SU-DHL-6 (cell line): ENCODE measurements at regions not wholly inside any gene's neighbourhood (a gene's known extent, or its start where the extent isn't known, plus 50 kb on each side); places are given as distances from the start of the nearest gene placed in this dataset.

Experiments used
- H2AFZ ChIP-seq: fragments of 200-600 bp; sonication (generic); 2 replicates; pipeline ENCODE4 v1.6.1; 2014; ENCODE audit warnings: low read depth, mild to moderate bottlenecking, moderate library complexity, mixed read lengths, antibody characterized with exemption, low read length; ENCODE audit not compliant: severe bottlenecking
- H3F3A ChIP-seq: fragments of 200-600 bp; shearing (Covaris generic); 2 replicates; pipeline ENCODE4 v1.6.0; 2016; ENCODE audit warnings: antibody characterized with exemption, mild to moderate bottlenecking; ENCODE audit not compliant: insufficient read depth
- H3K27ac ChIP-seq: fragments of 200-600 bp; sonication (generic); 2 replicates; pipeline ENCODE4 v1.5.1; 2016; ENCODE audit warnings: low read depth, mild to moderate bottlenecking, low read length, moderate library complexity, mixed read lengths
- H3K27me3 ChIP-seq: fragments of 200-600 bp; sonication (generic), shearing (Covaris generic); 2 replicates; pipeline ENCODE4 v1.6.0; 2014; ENCODE audit warnings: mild to moderate bottlenecking, low read length
- H3K36me3 ChIP-seq: fragments of 200-600 bp; sonication (generic); 2 replicates; pipeline ENCODE4 v1.6.1; 2014; ENCODE audit warnings: mild to moderate bottlenecking, low read length, mixed read lengths
- H3K4me2 ChIP-seq: fragments of 300-600, 200-600 bp; shearing (Covaris generic), sonication (generic); 2 replicates; pipeline ENCODE4 v1.6.0; 2014; ENCODE audit warnings: low read length, low read depth, mild to moderate bottlenecking; ENCODE audit not compliant: poor library complexity, severe bottlenecking
- H3K4me3 ChIP-seq: fragments of 200-600 bp; sonication (generic); 2 replicates; pipeline ENCODE4 v1.5.1; 2014; ENCODE audit warnings: antibody characterized with exemption, low read length, mild to moderate bottlenecking, mixed read lengths; ENCODE audit not compliant: insufficient read depth, poor library complexity, severe bottlenecking
- H3K79me2 ChIP-seq: fragments of 200-600 bp; sonication (generic); 2 replicates; pipeline ENCODE4 v1.6.1; 2014; ENCODE audit warnings: mild to moderate bottlenecking, low read length, moderate library complexity; ENCODE audit not compliant: insufficient read depth
- H3K9ac ChIP-seq: fragments of 200-600 bp; sonication (generic); 2 replicates; pipeline ENCODE4 v1.7.0; 2014; ENCODE audit warnings: mild to moderate bottlenecking, low read length
- H3K9me2 ChIP-seq: fragments of 200-600 bp; sonication (generic); replicated peaks from 2 replicates; pipeline ENCODE4 v1.6.1; 2014; ENCODE audit warnings: low read length; ENCODE audit not compliant: insufficient read depth
- H3K9me3 ChIP-seq: fragments of 200-600 bp; sonication (generic); 2 replicates; pipeline ENCODE4 v1.6.1; 2014; ENCODE audit warnings: low read length, mixed read lengths; ENCODE audit not compliant: insufficient read depth
- H4K20me1 ChIP-seq: fragments of 200-600 bp; sonication (generic); 2 replicates; pipeline ENCODE4 v1.6.1; 2014; ENCODE audit warnings: low read depth, mild to moderate bottlenecking, antibody characterized with exemption, low read length, moderate library complexity, mixed read lengths
- CTCF ChIP-seq: fragments of 200-600 bp; sonication (generic); IDR thresholded peaks from one replicate; pipeline ENCODE4 v1.5.1; 2017; ENCODE audit warnings: antibody characterized with exemption, mild to moderate bottlenecking, low read length, moderate library complexity; ENCODE audit not compliant: insufficient read depth, poor library complexity, severe bottlenecking
- EZH2phosphoT487 ChIP-seq: fragments of 200-600 bp; sonication (generic), shearing (Covaris generic); conservative IDR thresholded peaks from 2 replicates; pipeline ENCODE4 v1.6.1; 2018; ENCODE audit warnings: mild to moderate bottlenecking, antibody characterized with exemption, low read length, moderate library complexity, mixed read lengths

DNA sequence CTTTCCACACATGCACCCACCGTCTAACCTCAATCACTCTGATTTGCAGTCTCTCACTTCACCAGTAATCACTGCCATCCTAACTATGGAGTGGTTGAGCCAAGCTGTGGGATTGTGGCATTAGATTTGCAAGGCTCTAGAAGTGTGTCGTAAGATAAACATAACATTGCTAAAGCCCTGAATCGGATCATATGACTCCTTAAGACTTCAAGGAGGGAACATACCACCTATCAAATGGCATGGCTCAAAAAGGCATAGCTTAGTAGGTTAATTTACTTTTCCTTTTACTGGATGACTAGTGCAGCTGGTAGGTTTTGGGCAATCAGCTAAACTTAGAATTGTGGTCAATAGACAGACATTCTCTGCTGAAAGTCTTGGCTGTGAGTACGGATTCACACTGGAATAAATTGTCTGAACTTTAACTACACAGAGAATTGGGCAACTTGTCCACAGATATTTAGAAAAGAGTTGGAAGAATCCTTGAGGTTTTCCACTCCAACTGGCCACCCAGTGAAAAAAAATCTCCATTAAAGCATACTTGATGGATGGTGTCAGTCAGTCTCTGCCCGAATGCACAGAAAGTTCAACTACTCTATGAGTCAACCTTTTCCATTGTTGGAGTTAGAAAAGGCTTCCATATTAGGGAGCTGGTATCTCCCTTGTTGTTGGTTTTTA is 476.7 kb upstream of the CBLB start:
- Histone ChIP-seq H3K9me3 (no peaks in the 10 kb centered on the region), H3K4me2 (no peak overlapping the region), H3K4me3 (no peak overlapping the region), H3K79me2 (no peaks in the 10 kb centered on the region), H3K9ac (no peak overlapping the region), H3F3A (no peaks in the 10 kb centered on the region), H4K20me1 (no peaks in the 10 kb centered on the region), H3K9me2 (no peaks in the 10 kb centered on the region), H3K27me3 (no peaks in the 10 kb centered on the region), H3K36me3 (no peaks in the 10 kb centered on the region), H3K27ac (no peak overlapping the region), H2AFZ (no peak overlapping the region)
- TF ChIP-seq CTCF (no peak), EZH2phosphoT487 (no peak)

DNA sequence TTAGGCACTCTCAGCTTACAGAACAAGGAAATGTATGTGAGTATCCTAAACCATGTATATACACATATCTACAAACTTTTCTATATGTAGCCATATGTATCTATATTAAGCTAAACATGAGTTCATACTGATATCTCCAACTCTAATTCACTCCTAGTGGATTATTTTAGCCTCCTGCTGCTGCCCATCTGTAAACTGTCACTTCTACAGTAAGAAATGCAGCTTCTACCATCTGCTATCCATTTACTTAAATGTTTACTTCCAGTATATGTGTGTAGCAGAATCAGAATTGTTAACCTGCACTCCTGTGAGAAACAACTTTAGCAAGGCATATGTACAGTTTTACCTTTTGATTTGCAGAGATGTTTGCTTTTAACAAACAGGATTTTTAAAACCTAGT is 478.5 kb upstream of the CBLB start:
- Histone ChIP-seq H2AFZ (no peak overlapping the region), H3K9me2 (no peaks in the 10 kb centered on the region), H3K27me3 (no peaks in the 10 kb centered on the region), H3K9me3 (no peaks in the 10 kb centered on the region), H3K36me3 (no peaks in the 10 kb centered on the region), H3F3A (no peaks in the 10 kb centered on the region), H3K79me2 (no peaks in the 10 kb centered on the region), H3K9ac (no peak overlapping the region), H3K4me3 (no peak overlapping the region), H3K27ac (no peak overlapping the region), H4K20me1 (no peaks in the 10 kb centered on the region), H3K4me2 (no peak overlapping the region)
- TF ChIP-seq CTCF (no peak), EZH2phosphoT487 (no peak)

DNA sequence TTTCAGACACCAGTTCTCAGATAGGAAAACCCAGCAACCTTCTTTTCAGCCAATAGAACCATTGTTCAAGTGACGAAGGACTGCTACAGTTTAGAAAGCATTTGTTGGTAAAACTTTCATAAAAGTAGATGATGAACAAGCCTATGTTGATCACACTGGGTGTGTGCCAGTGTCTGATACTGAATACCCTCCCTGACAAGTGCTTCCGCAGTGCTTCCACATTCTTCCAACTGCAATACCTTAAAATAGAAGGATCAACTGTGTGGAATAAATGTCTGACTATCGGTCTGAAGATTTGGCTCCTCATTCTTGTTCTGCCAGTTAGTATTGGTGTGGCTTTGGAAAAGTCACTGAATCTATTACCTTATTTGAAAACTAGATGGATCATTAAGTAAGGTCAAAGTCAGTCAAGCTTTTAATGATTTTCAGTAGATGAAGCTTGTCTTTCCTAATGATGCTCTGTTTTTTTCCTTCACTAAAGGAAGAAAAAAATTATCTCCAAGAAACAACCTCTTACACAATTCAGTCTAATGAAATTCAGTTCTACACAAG is 479.4 kb upstream of the CBLB start:
- H3K27me3 ChIP-seq = no peaks in the 10 kb centered on the region
- H3K4me3 ChIP-seq = no peak overlapping the region
- TF ChIP-seq CTCF (no peak), EZH2phosphoT487 (no peak)
- H3K9ac ChIP-seq = no peak overlapping the region
- no peaks in the 10 kb centered on the region for H3K79me2 ChIP-seq
- H3K27ac ChIP-seq = no peak overlapping the region
- H3F3A ChIP-seq = no peaks in the 10 kb centered on the region
- H2AFZ ChIP-seq = no peak overlapping the region
- no peak overlapping the region for H3K4me2 ChIP-seq
- H3K9me3 ChIP-seq = no peaks in the 10 kb centered on the region
- H3K9me2 ChIP-seq = no peaks in the 10 kb centered on the region
- H4K20me1 ChIP-seq = no peaks in the 10 kb centered on the region
- H3K36me3 ChIP-seq = no peaks in the 10 kb centered on the region
